ENCODE measurements at regions not wholly inside any gene's neighbourhood (a gene's known extent, or its start where the extent isn't known, plus 50 kb on each side); places are given as distances from the start of the nearest gene placed in this dataset.

GRCh38 chr2:228847684-228848083 lies 423.4 kb downstream of the PID1 start:
- CTCF ChIA-PET: no interaction called here
- H3K27me3 Mint-ChIP-seq (ENCODE audit: insufficient read depth, unreplicated experiment): no peaks in the 10 kb centered on the region
- H3K27ac Mint-ChIP-seq (ENCODE audit: unreplicated experiment): no peak overlapping the region
- Histone ChIP-seq H3K36me3 (ENCODE audit: control insufficient read depth, insufficient read depth, low read length) (no peaks in the 10 kb centered on the region), H3K27me3 (replicated peaks; ENCODE audit: control insufficient read depth, insufficient read depth, low read length) (no peaks in the 10 kb centered on the region), H3K4me3 (ENCODE audit: low read depth, low read length) (no peak overlapping the region), H3K9me3 (no peaks in the 10 kb centered on the region), H3K4me1 (no peaks in the 10 kb centered on the region)
- intact Hi-C loops (cut with micrococcal nuclease; ENCODE audit: unreplicated experiment): no loop called here
- POLR2A ChIA-PET: no interaction called here
- H3K4me1 Mint-ChIP-seq (ENCODE audit: low read depth, unreplicated experiment): no peaks in the 10 kb centered on the region
- no TSS peak for BruUV-seq (replicated peaks)
- no peaks in the 10 kb centered on the region for H3K36me3 Mint-ChIP-seq (ENCODE audit: insufficient read depth, unreplicated experiment)
- H3K4me3 Mint-ChIP-seq (ENCODE audit: unreplicated experiment): no peak overlapping the region
- no peaks in the 10 kb centered on the region for H3K9me3 Mint-ChIP-seq (ENCODE audit: unreplicated experiment)
- DNase-seq: no peak
- no peak for TF ChIP-seq CTCF (IDR thresholded peaks at IDR 0.05; ENCODE audit: insufficient read depth in 1 of 2, low read depth in 1 of 2, low read length in 1 of 2, severe bottlenecking in 1 of 2, unreplicated experiment in 1 of 2)

- TF ChIP-seq CTCF (IDR thresholded peaks at IDR 0.05; ENCODE audit: insufficient read depth in 1 of 2, low read depth in 1 of 2, low read length in 1 of 2, severe bottlenecking in 1 of 2, unreplicated experiment in 1 of 2): no peak
- Histone ChIP-seq H3K4me1 (no peaks in the 10 kb centered on the region), H3K9me3 (no peaks in the 10 kb centered on the region), H3K27me3 (replicated peaks; ENCODE audit: control insufficient read depth, insufficient read depth, low read length) (no peaks in the 10 kb centered on the region), H3K36me3 (ENCODE audit: control insufficient read depth, insufficient read depth, low read length) (no peaks in the 10 kb centered on the region), H3K4me3 (ENCODE audit: low read depth, low read length) (no peak overlapping the region)
- POLR2A ChIA-PET: interaction anchor here (0.5 kb wide), 1 partner anchor 515 kb away, joined by 5 read pairs; no protein-coding TSS in a partner anchor
- intact Hi-C loops (cut with micrococcal nuclease; ENCODE audit: unreplicated experiment): no loop called here
- CTCF ChIA-PET: no interaction called here
- no peaks in the 10 kb centered on the region for H3K9me3 Mint-ChIP-seq (ENCODE audit: unreplicated experiment)
- no peak overlapping the region for H3K27ac Mint-ChIP-seq (ENCODE audit: unreplicated experiment)
- no peaks in the 10 kb centered on the region for H3K4me1 Mint-ChIP-seq (ENCODE audit: low read depth, unreplicated experiment)
- DNase-seq: no peak
- BruUV-seq (replicated peaks): no TSS peak
- no peak overlapping the region for H3K4me3 Mint-ChIP-seq (ENCODE audit: unreplicated experiment)
- H3K27me3 Mint-ChIP-seq (ENCODE audit: insufficient read depth, unreplicated experiment): no peaks in the 10 kb centered on the region
- H3K36me3 Mint-ChIP-seq (ENCODE audit: insufficient read depth, unreplicated experiment): no peaks in the 10 kb centered on the region
These were observed 424.9 kb downstream of the PID1 start for GRCh38 chr2:228846161-228846560.

- Histone ChIP-seq H3K4me3 (ENCODE audit: low read depth, low read length) (no peak overlapping the region), H3K36me3 (ENCODE audit: control insufficient read depth, insufficient read depth, low read length) (no peaks in the 10 kb centered on the region), H3K4me1 (no peaks in the 10 kb centered on the region), H3K9me3 (no peaks in the 10 kb centered on the region), H3K27me3 (replicated peaks; ENCODE audit: control insufficient read depth, insufficient read depth, low read length) (no peaks in the 10 kb centered on the region)
- Mint-ChIP-seq H3K27ac (ENCODE audit: unreplicated experiment) (no peak overlapping the region), H3K27me3 (ENCODE audit: insufficient read depth, unreplicated experiment) (no peaks in the 10 kb centered on the region), H3K4me3 (ENCODE audit: unreplicated experiment) (no peak overlapping the region), H3K9me3 (ENCODE audit: unreplicated experiment) (no peaks in the 10 kb centered on the region), H3K36me3 (ENCODE audit: insufficient read depth, unreplicated experiment) (no peaks in the 10 kb centered on the region), H3K4me1 (ENCODE audit: low read depth, unreplicated experiment) (no peaks in the 10 kb centered on the region)
- TF ChIP-seq CTCF (IDR thresholded peaks at IDR 0.05; ENCODE audit: insufficient read depth in 1 of 2, low read depth in 1 of 2, low read length in 1 of 2, severe bottlenecking in 1 of 2, unreplicated experiment in 1 of 2): no peak
- POLR2A ChIA-PET: no interaction called here
- no peak for DNase-seq
- CTCF ChIA-PET: no interaction called here
- intact Hi-C loops (cut with micrococcal nuclease; ENCODE audit: unreplicated experiment): no loop called here
- BruUV-seq (replicated peaks): no TSS peak
These were observed 425.7 kb downstream of the PID1 start for GRCh38 chr2:228845162-228845925.

All from Caco-2 (cell line).